ENCODE measurements at regions not wholly inside any gene's neighbourhood (a gene's known extent, or its start where the extent isn't known, plus 50 kb on each side); places are given as distances from the start of the nearest gene placed in this dataset.

- no peak for TF ChIP-seq POLR2A (IDR thresholded peaks at IDR 0.05)
- TF ChIP-seq, protein P1, sequence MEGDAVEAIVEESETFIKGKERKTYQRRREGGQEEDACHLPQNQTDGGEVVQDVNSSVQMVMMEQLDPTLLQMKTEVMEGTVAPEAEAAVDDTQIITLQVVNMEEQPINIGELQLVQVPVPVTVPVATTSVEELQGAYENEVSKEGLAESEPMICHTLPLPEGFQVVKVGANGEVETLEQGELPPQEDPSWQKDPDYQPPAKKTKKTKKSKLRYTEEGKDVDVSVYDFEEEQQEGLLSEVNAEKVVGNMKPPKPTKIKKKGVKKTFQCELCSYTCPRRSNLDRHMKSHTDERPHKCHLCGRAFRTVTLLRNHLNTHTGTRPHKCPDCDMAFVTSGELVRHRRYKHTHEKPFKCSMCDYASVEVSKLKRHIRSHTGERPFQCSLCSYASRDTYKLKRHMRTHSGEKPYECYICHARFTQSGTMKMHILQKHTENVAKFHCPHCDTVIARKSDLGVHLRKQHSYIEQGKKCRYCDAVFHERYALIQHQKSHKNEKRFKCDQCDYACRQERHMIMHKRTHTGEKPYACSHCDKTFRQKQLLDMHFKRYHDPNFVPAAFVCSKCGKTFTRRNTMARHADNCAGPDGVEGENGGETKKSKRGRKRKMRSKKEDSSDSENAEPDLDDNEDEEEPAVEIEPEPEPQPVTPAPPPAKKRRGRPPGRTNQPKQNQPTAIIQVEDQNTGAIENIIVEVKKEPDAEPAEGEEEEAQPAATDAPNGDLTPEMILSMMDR (IDR thresholded peaks at IDR 0.05) = no peak
Observed at GRCh38 chr12:102596031-102596430, 115.7 kb upstream of the IGF1 start.

Data from lower leg skin (tissue), 3 donors.